H9 (cell line): ENCODE measurements at regions not wholly inside any gene's neighbourhood (a gene's known extent, or its start where the extent isn't known, plus 50 kb on each side); places are given as distances from the start of the nearest gene placed in this dataset.

ENCODE experiments used
- DNase-seq: peaks from one replicate; pipeline ENCODE4 v3.0.0-alpha.2; 2017
- H2AFZ ChIP-seq: one replicate; pipeline ENCODE4 v1.6.1; 2013; ENCODE audit warnings: mild to moderate bottlenecking, low read length, control low read depth, moderate library complexity
- H2AK5ac ChIP-seq: 2 replicates; pipeline ENCODE4 v1.6.1; 2013; ENCODE audit warnings: low read length, control low read depth, mixed read lengths; ENCODE audit not compliant: insufficient read length
- H2BK120ac ChIP-seq: one replicate; pipeline ENCODE4 v1.6.1; 2013; ENCODE audit warnings: low read depth, mild to moderate bottlenecking, low read length, control low read depth, inconsistent platforms; ENCODE audit not compliant: poor library complexity, severe bottlenecking
- H2BK12ac ChIP-seq: 2 replicates; pipeline ENCODE4 v1.6.1; 2013; ENCODE audit warnings: low read length, control low read depth, mixed read lengths, low read depth; ENCODE audit not compliant: insufficient read length
- H2BK15ac ChIP-seq: 2 replicates; pipeline ENCODE4 v1.6.1; 2013; ENCODE audit warnings: low read depth, low read length, control low read depth
- H2BK20ac ChIP-seq: one replicate; pipeline ENCODE4 v1.6.1; 2013; ENCODE audit warnings: low read depth, mild to moderate bottlenecking, low read length, control low read depth, inconsistent platforms; ENCODE audit not compliant: poor library complexity, severe bottlenecking
- H2BK5ac ChIP-seq: 2 replicates; pipeline ENCODE4 v1.6.1; 2013; ENCODE audit warnings: low read length, control low read depth, mixed read lengths; ENCODE audit not compliant: insufficient read length
- H3K14ac ChIP-seq: 2 replicates; pipeline ENCODE4 v1.6.1; 2013; ENCODE audit warnings: low read length, control low read depth; ENCODE audit not compliant: insufficient read depth
- H3K18ac ChIP-seq: 2 replicates; pipeline ENCODE4 v1.6.1; 2013; ENCODE audit warnings: low read depth, mild to moderate bottlenecking, mixed read lengths, low read length, control low read depth; ENCODE audit not compliant: insufficient read length
- H3K23ac ChIP-seq: 2 replicates; pipeline ENCODE4 v1.6.1; 2013; ENCODE audit warnings: low read length, control low read depth, mixed read lengths, low read depth; ENCODE audit not compliant: insufficient read length
- H3K23me2 ChIP-seq: 2 replicates; pipeline ENCODE4 v1.6.1; 2013; ENCODE audit warnings: low read depth, mild to moderate bottlenecking, mixed read lengths, low read length, control low read depth; ENCODE audit not compliant: insufficient read length, poor library complexity, severe bottlenecking
- H3K27ac ChIP-seq: 2 replicates; pipeline ENCODE4 v1.5.1; 2013; ENCODE audit warnings: low read length, control low read depth, mixed read lengths, low read depth; ENCODE audit not compliant: insufficient read length
- H3K27me3 ChIP-seq: 2 replicates; pipeline ENCODE4 v1.6.1; 2013; ENCODE audit warnings: low read length, control low read depth, inconsistent platforms; ENCODE audit not compliant: insufficient read depth
- H3K4ac ChIP-seq: 2 replicates; pipeline ENCODE4 v1.6.1; 2013; ENCODE audit warnings: low read depth, mild to moderate bottlenecking, control low read depth, inconsistent platforms, low read length, moderate library complexity
- H3K4me1 ChIP-seq: 2 replicates; pipeline ENCODE4 v1.6.1; 2013; ENCODE audit warnings: low read length, control low read depth, inconsistent platforms; ENCODE audit not compliant: insufficient read depth
- H3K4me2 ChIP-seq: 2 replicates; pipeline ENCODE4 v1.6.1; 2013; ENCODE audit warnings: low read length, control low read depth, mixed read lengths; ENCODE audit not compliant: insufficient read length, insufficient read depth
- H3K56ac ChIP-seq: 2 replicates; pipeline ENCODE4 v1.6.1; 2013; ENCODE audit warnings: low read depth, mild to moderate bottlenecking, mixed read lengths, low read length, control low read depth; ENCODE audit not compliant: insufficient read length
- H3K79me1 ChIP-seq: 2 replicates; pipeline ENCODE4 v1.6.1; 2013; ENCODE audit warnings: low read depth, mild to moderate bottlenecking, moderate library complexity, low read length, control low read depth, inconsistent platforms; ENCODE audit not compliant: insufficient read depth, poor library complexity, severe bottlenecking
- H3K79me2 ChIP-seq: 2 replicates; pipeline ENCODE4 v1.6.1; 2013; ENCODE audit warnings: low read length, control low read depth, inconsistent platforms; ENCODE audit not compliant: insufficient read depth
- H3K9ac ChIP-seq: 2 replicates; pipeline ENCODE4 v1.6.1; 2013; ENCODE audit warnings: low read length, control low read depth, mixed read lengths; ENCODE audit not compliant: insufficient read length; ENCODE audit errors: extremely low read depth
- H3K9me3 ChIP-seq: one replicate; pipeline ENCODE4 v1.6.1; 2013; ENCODE audit warnings: low read depth, low read length, inconsistent platforms; ENCODE audit not compliant: control insufficient read depth
- H3T11ph ChIP-seq: one replicate; pipeline ENCODE4 v1.6.1; 2013; ENCODE audit warnings: mild to moderate bottlenecking, low read length, control low read depth, inconsistent platforms
- H4K20me1 ChIP-seq: one replicate; pipeline ENCODE4 v1.6.1; 2013; ENCODE audit not compliant: control insufficient read depth, insufficient read length, insufficient read depth
- H4K5ac ChIP-seq: 2 replicates; pipeline ENCODE4 v1.6.1; 2013; ENCODE audit warnings: low read depth, mild to moderate bottlenecking, mixed read lengths, low read length, control low read depth; ENCODE audit not compliant: insufficient read length
- H4K8ac ChIP-seq: replicated peaks from 2 replicates; pipeline ENCODE4 v1.6.1; 2013; ENCODE audit warnings: low read length, control low read depth, mixed read lengths, low read depth; ENCODE audit not compliant: insufficient read length
- H4K91ac ChIP-seq: 2 replicates; pipeline ENCODE4 v1.6.1; 2013; ENCODE audit warnings: low read depth, mild to moderate bottlenecking, moderate library complexity, mixed read lengths, low read length, control low read depth; ENCODE audit not compliant: insufficient read length
- H3K27ac Mint-ChIP-seq, 3 experiments: 2 replicates in 2 of 3; 3 replicates in 1 of 3; pipeline ENCODE4 v1.8.0; 2020 to 2021; ENCODE audit warnings: mixed read lengths in 3 of 3, mild to moderate bottlenecking in 1 of 3, moderate library complexity in 1 of 3
- H3K27me3 Mint-ChIP-seq: 2 replicates; pipeline ENCODE4 v1.8.0; 2021; ENCODE audit warnings: low read depth, mild to moderate bottlenecking, moderate library complexity, mixed read lengths
- H3K36me3 Mint-ChIP-seq, 3 experiments: 2 replicates in 2 of 3; 3 replicates in 1 of 3; pipeline ENCODE4 v1.8.0; 2020 to 2021; ENCODE audit warnings: low read depth in 3 of 3, mixed read lengths in 3 of 3; ENCODE audit not compliant: insufficient read depth in 1 of 3
- H3K4me1 Mint-ChIP-seq, 2 experiments: 2 replicates each; pipeline ENCODE4 v1.8.0; 2020; ENCODE audit warnings: mixed read lengths in 2 of 2
- H3K4me3 Mint-ChIP-seq, 2 experiments: 2 replicates in 1 of 2; 3 replicates in 1 of 2; pipeline ENCODE4 v1.8.0; 2020 to 2021; ENCODE audit warnings: mild to moderate bottlenecking in 2 of 2, mixed read lengths in 2 of 2, moderate library complexity in 1 of 2
- H3K9me3 Mint-ChIP-seq, 2 experiments: 2 replicates in 1 of 2; 3 replicates in 1 of 2; pipeline ENCODE4 v1.8.0; 2020; ENCODE audit warnings: mild to moderate bottlenecking in 2 of 2, mixed read lengths in 2 of 2, moderate library complexity in 1 of 2
- CTCF ChIP-seq: fragments of 200-600 bp; sonication (generic); conservative IDR thresholded peaks from 3 replicates; pipeline ENCODE4 v1.8.0; 2021; ENCODE audit warnings: antibody characterized with exemption, mild to moderate bottlenecking
- WGBS: extraction: QIAGEN DNeasy Blood & Tissue Kit; methylation state at CpG from one replicate; pipeline ENCODE4 v1.1.7; 2013; ENCODE audit warnings: missing lambda C conversion rate, low lambda C conversion rate, mixed read lengths; ENCODE audit not compliant: insufficient read length; ENCODE audit errors: extremely low coverage; 5-methylcytosine and 5-hydroxymethylcytosine counted together

GRCh38 chr7:131242123-131242650, 85.5 kb upstream of the MKLN1 start:
- whole genome bisulfite sequencing, result no CpG with 5 or more reads among the region's 10 CpGs
- Histone ChIP-seq H4K91ac (no peak overlapping the region), H3K14ac (no peak overlapping the region), H3K79me2 (no peaks in the 10 kb centered on the region), H3K27me3 (no peaks in the 10 kb centered on the region), H4K20me1 (no peaks in the 10 kb centered on the region), H3K56ac (no peak overlapping the region), H3K18ac (no peak overlapping the region), H3K23ac (no peak overlapping the region), H3K4me2 (no peak overlapping the region), H3K79me1 (no peaks in the 10 kb centered on the region), H4K8ac (no peak overlapping the region), H3K23me2 (no peaks in the 10 kb centered on the region), H3T11ph (no peak overlapping the region), H3K4ac (no peak overlapping the region), H2BK12ac (no peak overlapping the region), H2BK20ac (no peak overlapping the region), H3K27ac (no peak overlapping the region), H3K4me1 (no peaks in the 10 kb centered on the region; the same call in 1 of the 2 replicates), H3K9ac (no peak overlapping the region), H4K5ac (no peak overlapping the region), H3K9me3 (no peaks in the 10 kb centered on the region), H2AFZ (no peak overlapping the region), H2BK120ac (no peak overlapping the region), H2AK5ac (no peak overlapping the region), H2BK5ac (no peak overlapping the region), H2BK15ac (no peak overlapping the region)
- TF ChIP-seq CTCF, result no peak
- peaks cover 2% of the 10 kb centered on the region for H3K27me3 Mint-ChIP-seq
- DNase-seq, result no peak
- H3K4me1 Mint-ChIP-seq, result peaks cover 14 to 18% of the 10 kb centered on the region in 2 experiments
- H3K9me3 Mint-ChIP-seq, result no peaks in the 10 kb centered on the region
- no peaks in the 10 kb centered on the region for H3K36me3 Mint-ChIP-seq
- no peak overlapping the region for H3K27ac Mint-ChIP-seq
- no peak overlapping the region for H3K4me3 Mint-ChIP-seq
